Endothelial cell of umbilical vein (primary cell): ENCODE measurements at regions not wholly inside any gene's neighbourhood (a gene's known extent, or its start where the extent isn't known, plus 50 kb on each side); places are given as distances from the start of the nearest gene placed in this dataset.

ENCODE experiments used
- BruUV-seq: library from RNA; stranded (reverse); fragments of 400-500 nt; replicated peaks from 2 replicates; lab custom pipeline; 2021; lab: Mats Ljungman, UMichigan
- CTCF ChIA-PET: fragments of 300-600, 350-600 bp; sonication (Branson Sonifier 250); formaldehyde crosslinking; loops from one replicate; lab custom pipeline; 2021; ENCODE audit warnings: antibody characterized with exemption, inconsistent platforms; lab: Charles Lee
- POLR2A ChIA-PET: fragments of 300-600, 350-600 bp; sonication (Branson Sonifier 250); formaldehyde crosslinking; loops from one replicate; lab custom pipeline; 2021; ENCODE audit warnings: antibody characterized with exemption, inconsistent platforms; lab: Charles Lee
- DNase-seq: peaks from one replicate; pipeline ENCODE4 v3.0.0-alpha.2; 2011; ENCODE audit warnings: low read depth, low spot score
- FAIRE-seq: peaks from 2 replicates; lab custom pipeline; 2011; peaks lifted over from hg19 to GRCh38; lab: Jason Lieb, UNC
- H2AFZ ChIP-seq: 2 replicates; pipeline ENCODE4 v1.6.0; 2012; ENCODE audit warnings: low read depth, low read length, control low read depth, inconsistent platforms
- H3K27ac ChIP-seq: 2 replicates; pipeline ENCODE4 v1.5.1; 2011; ENCODE audit warnings: low read depth, mild to moderate bottlenecking, control low read depth, low read length, moderate library complexity; ENCODE audit not compliant: insufficient read depth
- H3K27me3 ChIP-seq, 2 experiments: 2 replicates each; pipeline versions ENCODE4 v1.6.0 to v1.6.1; 2011; ENCODE audit warnings: low read length in 2 of 2, mixed read lengths in 1 of 2; ENCODE audit not compliant: control insufficient read depth in 2 of 2, insufficient read depth in 2 of 2
- H3K36me3 ChIP-seq, 2 experiments: 2 replicates in 1 of 2; 3 replicates in 1 of 2; pipeline ENCODE4 v1.5.1; 2011; ENCODE audit warnings: low read length in 2 of 2, mild to moderate bottlenecking in 1 of 2, moderate library complexity in 1 of 2; ENCODE audit not compliant: control insufficient read depth in 2 of 2, insufficient read depth in 2 of 2; ENCODE audit errors: extremely low read depth in 1 of 2
- H3K4me1 ChIP-seq: 3 replicates; pipeline ENCODE4 v1.5.1; 2011; ENCODE audit warnings: mild to moderate bottlenecking, low read length; ENCODE audit not compliant: control insufficient read depth, insufficient read depth; ENCODE audit errors: extremely low read depth
- H3K4me2 ChIP-seq: 2 replicates; pipeline ENCODE4 v1.6.1; 2011; ENCODE audit warnings: low read length, control low read depth, mixed read lengths; ENCODE audit not compliant: insufficient read depth
- H3K4me3 ChIP-seq, 3 experiments: fragments of 200-600 bp in 1 of 3; sonication (generic), shearing (Covaris generic) in 1 of 3; replicated peaks in 1 of 3; 2 replicates each; pipeline ENCODE4 v1.5.1; 2011 to 2016; ENCODE audit warnings: control low read depth in 3 of 3, low read length in 3 of 3, mild to moderate bottlenecking in 2 of 3, inconsistent platforms in 1 of 3, low read depth in 1 of 3, moderate library complexity in 1 of 3; ENCODE audit not compliant: insufficient read depth in 1 of 3
- H3K79me2 ChIP-seq: 2 replicates; pipeline ENCODE4 v1.6.0; 2012; ENCODE audit warnings: low read length, inconsistent platforms; ENCODE audit not compliant: control insufficient read depth, insufficient read depth
- H3K9ac ChIP-seq: replicated peaks from 2 replicates; pipeline ENCODE3; 2011; ENCODE audit warnings: low read length, control low read depth; ENCODE audit not compliant: insufficient read depth; ENCODE audit errors: extremely low read depth
- H3K9me1 ChIP-seq: replicated peaks from 3 replicates; pipeline ENCODE4 v1.6.0; 2011; ENCODE audit warnings: mild to moderate bottlenecking, low read length; ENCODE audit not compliant: control insufficient read depth, insufficient read depth; ENCODE audit errors: extremely low read depth
- H3K9me3 ChIP-seq: replicated peaks from 2 replicates; pipeline ENCODE4 v1.5.1; 2012; ENCODE audit warnings: low read length, inconsistent platforms; ENCODE audit not compliant: control insufficient read depth, insufficient read depth
- H4K20me1 ChIP-seq: replicated peaks from 2 replicates; pipeline ENCODE3; 2011; ENCODE audit warnings: mild to moderate bottlenecking, low read length; ENCODE audit not compliant: control insufficient read depth, insufficient read depth; ENCODE audit errors: extremely low read depth
- CTCF ChIP-seq, 2 donors: IDR thresholded peaks; 1 replicate in 1 of 2; 2 replicates in 1 of 2; pipeline ENCODE4 v1.5.1; 2011; ENCODE audit warnings: low read length in 2 of 2, mild to moderate bottlenecking in 2 of 2, moderate library complexity in 2 of 2, control low read depth in 1 of 2, inconsistent platforms in 1 of 2, low read depth in 1 of 2; ENCODE audit not compliant: insufficient read depth in 1 of 2; ENCODE audit errors: extremely low read depth in 1 of 2
- EZH2 ChIP-seq: IDR thresholded peaks from 2 replicates; pipeline ENCODE4 v1.6.1; 2012; ENCODE audit warnings: borderline replicate concordance, low read depth, mild to moderate bottlenecking, moderate library complexity, low read length, inconsistent platforms; ENCODE audit not compliant: severe bottlenecking
- FOS ChIP-seq: IDR thresholded peaks from 2 replicates; pipeline ENCODE4 v1.6.1; 2011; ENCODE audit warnings: mild to moderate bottlenecking, low read length, moderate library complexity, borderline replicate concordance; ENCODE audit not compliant: insufficient read depth
- GATA2 ChIP-seq: IDR thresholded peaks from 2 replicates; pipeline ENCODE4 v1.7.0; 2011; ENCODE audit warnings: low read depth, mild to moderate bottlenecking, moderate library complexity, mixed read lengths, low read length; ENCODE audit not compliant: insufficient read length, insufficient read depth
- JUN ChIP-seq: IDR thresholded peaks from 2 replicates; pipeline ENCODE4 v1.6.1; 2011; ENCODE audit warnings: borderline replicate concordance, low read depth; ENCODE audit not compliant: insufficient read length, insufficient read depth
- MAX ChIP-seq: IDR thresholded peaks from 2 replicates; pipeline ENCODE4 v1.6.1; 2011; ENCODE audit not compliant: insufficient read depth, insufficient read length
- MYC ChIP-seq: IDR thresholded peaks from one replicate; pipeline ENCODE4 v1.6.1; 2011; ENCODE audit warnings: mild to moderate bottlenecking, low read depth, low read length
- POLR2A ChIP-seq: IDR thresholded peaks from 2 replicates; pipeline ENCODE4 v1.6.1; 2012; ENCODE audit warnings: low read depth, mild to moderate bottlenecking, control low read depth, low read length
- POLR2AphosphoS5 ChIP-seq: IDR thresholded peaks from 2 replicates; pipeline ENCODE4 v1.6.1; 2012; ENCODE audit warnings: low read depth, mild to moderate bottlenecking, control low read depth, low read length, moderate library complexity; ENCODE audit not compliant: insufficient read depth
- dilution Hi-C: fragments of 300-500 bp; cut with MboI; formaldehyde crosslinking; loops from one replicate; pipeline ENCODE4 v1.15.0; 2019; ENCODE audit warnings: low sequenced_read_pairs; ENCODE audit not compliant: extremely low pct_ligation_motif_present
- intact Hi-C: fragments of 100-400 bp; cut with micrococcal nuclease; formaldehyde crosslinking; loops from one replicate; pipeline ENCODE4 v1.10.0; 2022

GRCh38 chr12:83216230-83216629, 529.5 kb downstream of the TMTC2 start:
- no peak overlapping the region for H3K4me3 ChIP-seq
- ChIA-PET POLR2A (no interaction called here), CTCF (no interaction called here)
- H3K36me3 ChIP-seq = no peaks in the 10 kb centered on the region
- no peak overlapping the region for H3K4me2 ChIP-seq
- H3K27me3 ChIP-seq = no peaks in the 10 kb centered on the region
- intact Hi-C loops = no loop called here
- no peaks in the 10 kb centered on the region for H3K9me1 ChIP-seq
- no peak overlapping the region for H3K27ac ChIP-seq
- no peak overlapping the region for H3K9ac ChIP-seq
- H2AFZ ChIP-seq = no peak overlapping the region
- TF ChIP-seq GATA2 (no peak), MYC (no peak), EZH2 (no peak), MAX (no peak), FOS (no peak), POLR2AphosphoS5 (no peak), POLR2A (no peak), CTCF (IDR thresholded peaks at IDR 0.05; ENCODE audit: extremely low read depth in 1 of 2, insufficient read depth in 1 of 2, low read depth in 1 of 2, low read length in 2 of 2) (no peak), JUN (no peak)
- H3K9me3 ChIP-seq = no peaks in the 10 kb centered on the region
- no peaks in the 10 kb centered on the region for H3K4me1 ChIP-seq
- H4K20me1 ChIP-seq = no peaks in the 10 kb centered on the region
- no peak for DNase-seq
- dilution Hi-C loops = no loop called here
- H3K79me2 ChIP-seq = no peaks in the 10 kb centered on the region
- no peak for FAIRE-seq
- no TSS peak for BruUV-seq
